Stimulated activated CD8-positive, alpha-beta memory T cell treated with anti-CD3 and anti-CD28 coated beads, Interleukin-7, amount 100 ng/mL, for 1 hour (primary cell): ENCODE measurements at regions not wholly inside any gene's neighbourhood (a gene's known extent, or its start where the extent isn't known, plus 50 kb on each side); places are given as distances from the start of the nearest gene placed in this dataset.

ENCODE experiments used
- DNase-seq, 2 donors: peaks; one replicate each; pipeline ENCODE4 v3.0.0-alpha.2; 2020; ENCODE audit warnings: low read depth in 2 of 2

GRCh38 chr2:217244815-217245214 lies 385.0 kb upstream of the TNP1 start:
- no peak for DNase-seq

- DNase-seq = no peak
Observed at GRCh38 chr2:217242947-217243346, 383.1 kb upstream of the TNP1 start.

- no peak for DNase-seq
Observed at GRCh38 chr2:217231724-217232123, 371.9 kb upstream of the TNP1 start.

- no peak for DNase-seq
Observed at GRCh38 chr2:217231212-217231611, 371.3 kb upstream of the TNP1 start.

GRCh38 chr2:217228732-217229131 lies 368.9 kb upstream of the TNP1 start:
- no peak for DNase-seq

GRCh38 chr2:217227794-217228193 lies 367.9 kb upstream of the TNP1 start:
- DNase-seq = no peak

- no peak for DNase-seq
Observed at GRCh38 chr2:217225596-217225995, 365.7 kb upstream of the TNP1 start.

GRCh38 chr2:217223222-217223930 lies 363.5 kb upstream of the TNP1 start:
- DNase-seq = no peak

- no peak for DNase-seq
Observed at GRCh38 chr2:217222309-217222910, 362.5 kb upstream of the TNP1 start.

GRCh38 chr2:217220228-217221013 lies 360.6 kb upstream of the TNP1 start:
- no peak for DNase-seq

- DNase-seq = no peak
Observed at GRCh38 chr2:217219164-217219520, 359.3 kb upstream of the TNP1 start.

GRCh38 chr2:217218269-217219163 lies 358.7 kb upstream of the TNP1 start:
- DNase-seq = no peak

GRCh38 chr2:217216982-217217381 lies 357.1 kb upstream of the TNP1 start:
- no peak for DNase-seq

- no peak for DNase-seq
Observed at GRCh38 chr2:217216316-217216715, 356.5 kb upstream of the TNP1 start.

- no peak for DNase-seq
Observed at GRCh38 chr2:217215877-217216276, 356.0 kb upstream of the TNP1 start.

- no peak for DNase-seq
Observed at GRCh38 chr2:217208867-217209266, 349.0 kb upstream of the TNP1 start.

GRCh38 chr2:217207699-217208010 lies 347.8 kb upstream of the TNP1 start:
- DNase-seq = no peak

- no peak for DNase-seq
Observed at GRCh38 chr2:217206907-217207698, 347.2 kb upstream of the TNP1 start.

GRCh38 chr2:217206016-217206725 lies 346.3 kb upstream of the TNP1 start:
- no peak for DNase-seq

- no peak for DNase-seq
Observed at GRCh38 chr2:217204358-217204757, 344.5 kb upstream of the TNP1 start.

- no peak for DNase-seq
Observed at GRCh38 chr2:217203086-217203485, 343.2 kb upstream of the TNP1 start.
